ENCODE measurements at regions not wholly inside any gene's neighbourhood (a gene's known extent, or its start where the extent isn't known, plus 50 kb on each side); places are given as distances from the start of the nearest gene placed in this dataset.

GRCh38 chr12:93121729-93122488 lies 192.8 kb upstream of the EEA1 start:
- no peaks in the 10 kb centered on the region for H3K36me3 ChIP-seq (ENCODE audit: low read depth)
- no peak for DNase-seq (ENCODE audit: low spot score)
- TF ChIP-seq, protein P1, sequence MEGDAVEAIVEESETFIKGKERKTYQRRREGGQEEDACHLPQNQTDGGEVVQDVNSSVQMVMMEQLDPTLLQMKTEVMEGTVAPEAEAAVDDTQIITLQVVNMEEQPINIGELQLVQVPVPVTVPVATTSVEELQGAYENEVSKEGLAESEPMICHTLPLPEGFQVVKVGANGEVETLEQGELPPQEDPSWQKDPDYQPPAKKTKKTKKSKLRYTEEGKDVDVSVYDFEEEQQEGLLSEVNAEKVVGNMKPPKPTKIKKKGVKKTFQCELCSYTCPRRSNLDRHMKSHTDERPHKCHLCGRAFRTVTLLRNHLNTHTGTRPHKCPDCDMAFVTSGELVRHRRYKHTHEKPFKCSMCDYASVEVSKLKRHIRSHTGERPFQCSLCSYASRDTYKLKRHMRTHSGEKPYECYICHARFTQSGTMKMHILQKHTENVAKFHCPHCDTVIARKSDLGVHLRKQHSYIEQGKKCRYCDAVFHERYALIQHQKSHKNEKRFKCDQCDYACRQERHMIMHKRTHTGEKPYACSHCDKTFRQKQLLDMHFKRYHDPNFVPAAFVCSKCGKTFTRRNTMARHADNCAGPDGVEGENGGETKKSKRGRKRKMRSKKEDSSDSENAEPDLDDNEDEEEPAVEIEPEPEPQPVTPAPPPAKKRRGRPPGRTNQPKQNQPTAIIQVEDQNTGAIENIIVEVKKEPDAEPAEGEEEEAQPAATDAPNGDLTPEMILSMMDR (IDR thresholded peaks at IDR 0.05; ENCODE audit: poor library complexity, severe bottlenecking) = no peak
- peak overlapping the region; percentile 95 for H3K27ac ChIP-seq (ENCODE audit: poor library complexity, severe bottlenecking)
- no peak overlapping the region for H3K4me3 ChIP-seq (ENCODE audit: severe bottlenecking)
- H3K4me1 ChIP-seq (ENCODE audit: insufficient read depth, poor library complexity, severe bottlenecking) = peaks cover 27% of the 10 kb centered on the region
- H3K9me3 ChIP-seq (ENCODE audit: severe bottlenecking) = no peaks in the 10 kb centered on the region
- ATAC-seq (ENCODE audit: low read depth) = peak; percentile 74
- H3K27me3 ChIP-seq (ENCODE audit: insufficient read depth, poor library complexity, severe bottlenecking) = no peaks in the 10 kb centered on the region

GRCh38 chr12:93122569-93123091 lies 193.5 kb upstream of the EEA1 start:
- Histone ChIP-seq H3K4me3 (ENCODE audit: severe bottlenecking) (no peak overlapping the region), H3K36me3 (ENCODE audit: low read depth) (no peaks in the 10 kb centered on the region), H3K27ac (ENCODE audit: poor library complexity, severe bottlenecking) (peak overlapping the region; percentile 95), H3K9me3 (ENCODE audit: severe bottlenecking) (no peaks in the 10 kb centered on the region), H3K4me1 (ENCODE audit: insufficient read depth, poor library complexity, severe bottlenecking) (peaks cover 34% of the 10 kb centered on the region), H3K27me3 (ENCODE audit: insufficient read depth, poor library complexity, severe bottlenecking) (no peaks in the 10 kb centered on the region)
- peak; percentile 90 for DNase-seq (ENCODE audit: low spot score)
- ATAC-seq (ENCODE audit: low read depth) = peak; percentile 91
- TF ChIP-seq, protein P1 (IDR thresholded peaks at IDR 0.05; ENCODE audit: poor library complexity, severe bottlenecking) = no peak

DNA sequence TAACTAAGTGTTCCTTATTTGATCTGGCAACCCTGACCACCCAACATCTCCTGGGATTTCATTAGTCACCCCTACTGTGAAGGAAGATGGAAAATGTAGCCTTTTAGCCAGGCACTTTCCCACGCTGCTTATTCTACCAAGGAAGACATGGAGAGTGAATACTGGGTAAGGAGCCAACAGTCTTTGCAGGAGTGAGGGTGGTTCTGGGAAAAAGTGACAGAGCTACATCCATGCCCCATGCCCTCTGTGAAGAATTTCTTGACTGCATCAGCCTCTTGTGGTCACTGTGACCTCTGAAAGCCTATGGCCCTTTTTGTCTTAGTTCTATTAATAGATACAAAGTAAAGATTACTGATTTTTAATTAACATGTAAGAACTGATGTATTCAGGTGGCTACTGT lies 196.0 kb upstream of the EEA1 start:
- Histone ChIP-seq H3K9me3 (ENCODE audit: severe bottlenecking) (no peaks in the 10 kb centered on the region), H3K36me3 (ENCODE audit: low read depth) (no peaks in the 10 kb centered on the region), H3K27ac (ENCODE audit: poor library complexity, severe bottlenecking) (no peak overlapping the region), H3K4me1 (ENCODE audit: insufficient read depth, poor library complexity, severe bottlenecking) (peaks cover 38% of the 10 kb centered on the region), H3K4me3 (ENCODE audit: severe bottlenecking) (no peak overlapping the region), H3K27me3 (ENCODE audit: insufficient read depth, poor library complexity, severe bottlenecking) (no peaks in the 10 kb centered on the region)
- TF ChIP-seq, protein P1 (IDR thresholded peaks at IDR 0.05; ENCODE audit: poor library complexity, severe bottlenecking) = no peak
- no peak for ATAC-seq (ENCODE audit: low read depth)
- no peak for DNase-seq (ENCODE audit: low spot score)

DNA sequence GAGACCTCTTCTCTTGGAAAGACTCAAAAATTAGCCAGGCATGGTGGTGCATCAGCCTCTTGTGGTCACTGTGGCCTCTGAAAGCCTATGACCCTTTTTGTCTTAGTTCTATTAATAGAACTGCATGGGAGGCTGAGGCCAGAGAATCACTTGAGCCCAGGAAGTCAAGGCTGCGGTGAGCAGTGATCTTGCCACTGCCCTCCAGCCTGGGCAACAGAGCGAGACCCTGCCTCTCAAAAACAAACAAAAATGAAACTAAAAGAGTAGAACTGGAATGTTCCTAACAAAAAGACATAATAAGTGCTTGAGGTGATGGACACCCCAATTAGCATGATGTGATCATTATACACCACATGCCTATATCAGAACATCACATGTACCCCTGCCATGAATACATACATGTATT lies 197.0 kb upstream of the EEA1 start:
- DNase-seq (ENCODE audit: low spot score) (no peak), ATAC-seq (ENCODE audit: low read depth) (no peak)
- Histone ChIP-seq H3K27me3 (ENCODE audit: insufficient read depth, poor library complexity, severe bottlenecking) (no peaks in the 10 kb centered on the region), H3K27ac (ENCODE audit: poor library complexity, severe bottlenecking) (peak overlapping the region; percentile 58), H3K4me1 (ENCODE audit: insufficient read depth, poor library complexity, severe bottlenecking) (peaks cover 36% of the 10 kb centered on the region), H3K36me3 (ENCODE audit: low read depth) (no peaks in the 10 kb centered on the region), H3K9me3 (ENCODE audit: severe bottlenecking) (no peaks in the 10 kb centered on the region), H3K4me3 (ENCODE audit: severe bottlenecking) (no peak overlapping the region)
- TF ChIP-seq, protein P1 (IDR thresholded peaks at IDR 0.05; ENCODE audit: poor library complexity, severe bottlenecking) = no peak

GRCh38 chr12:93127107-93127560 lies 198.0 kb upstream of the EEA1 start:
- H3K4me3 ChIP-seq (ENCODE audit: severe bottlenecking) = no peak overlapping the region
- peaks cover 25% of the 10 kb centered on the region for H3K4me1 ChIP-seq (ENCODE audit: insufficient read depth, poor library complexity, severe bottlenecking)
- TF ChIP-seq, protein P1 (IDR thresholded peaks at IDR 0.05; ENCODE audit: poor library complexity, severe bottlenecking) = no peak
- DNase-seq (ENCODE audit: low spot score) (no peak), ATAC-seq (ENCODE audit: low read depth) (no peak)
- no peaks in the 10 kb centered on the region for H3K27me3 ChIP-seq (ENCODE audit: insufficient read depth, poor library complexity, severe bottlenecking)
- peak overlapping the region; percentile 58 for H3K27ac ChIP-seq (ENCODE audit: poor library complexity, severe bottlenecking)
- no peaks in the 10 kb centered on the region for H3K9me3 ChIP-seq (ENCODE audit: severe bottlenecking)
- H3K36me3 ChIP-seq (ENCODE audit: low read depth) = no peaks in the 10 kb centered on the region
